GM19395 (cell line): ENCODE measurements at regions not wholly inside any gene's neighbourhood (a gene's known extent, or its start where the extent isn't known, plus 50 kb on each side); places are given as distances from the start of the nearest gene placed in this dataset.

Experiments used
- ATAC-seq: cut with Tn5 transposase; IDR thresholded peaks from one replicate; pipeline ENCODE4 v1.9.1; 2021; ENCODE audit warnings: mild to moderate bottlenecking, moderate library complexity; ENCODE audit not compliant: unreplicated experiment

- no peak for ATAC-seq
These were observed 446.0 kb downstream of the MTRR start for GRCh38 chr5:8314965-8315364.

- no peak for ATAC-seq
These were observed 447.8 kb downstream of the MTRR start for GRCh38 chr5:8316608-8317280.

- ATAC-seq = no peak
These were observed 448.4 kb downstream of the MTRR start for GRCh38 chr5:8317335-8317734.

GRCh38 chr5:8320244-8320643 lies 451.3 kb downstream of the MTRR start:
- ATAC-seq = no peak

- no peak for ATAC-seq
These were observed 452.3 kb downstream of the MTRR start for GRCh38 chr5:8321272-8321671.

- ATAC-seq = no peak
These were observed 453.5 kb downstream of the MTRR start for GRCh38 chr5:8322484-8322883.

- no peak for ATAC-seq
These were observed 458.1 kb downstream of the MTRR start for GRCh38 chr5:8327016-8327415.

- ATAC-seq = no peak
These were observed 460.8 kb downstream of the MTRR start for GRCh38 chr5:8329773-8330172.

- no peak for ATAC-seq
These were observed 463.9 kb downstream of the MTRR start for GRCh38 chr5:8332666-8333445.

- no peak for ATAC-seq
These were observed 464.5 kb downstream of the MTRR start for GRCh38 chr5:8333485-8333884.

GRCh38 chr5:8333977-8334376 lies 465.0 kb downstream of the MTRR start:
- ATAC-seq = no peak

GRCh38 chr5:8340261-8340660 lies 471.3 kb downstream of the MTRR start:
- ATAC-seq = no peak

GRCh38 chr5:8340739-8341344 lies 471.9 kb downstream of the MTRR start:
- ATAC-seq = no peak

GRCh38 chr5:8341406-8341805 lies 472.5 kb downstream of the MTRR start:
- ATAC-seq = no peak

GRCh38 chr5:8347984-8348383 lies 479.0 kb downstream of the MTRR start:
- ATAC-seq = no peak

- peak; percentile 92 for ATAC-seq
These were observed 480.9 kb downstream of the MTRR start for GRCh38 chr5:8349855-8350254.

- no peak for ATAC-seq
These were observed 481.8 kb downstream of the MTRR start for GRCh38 chr5:8350644-8351339.

GRCh38 chr5:8355981-8356380 lies 487.0 kb downstream of the MTRR start:
- ATAC-seq = no peak

- no peak for ATAC-seq
These were observed 491.1 kb downstream of the MTRR start for GRCh38 chr5:8360012-8360411.

- ATAC-seq = no peak
These were observed 493.5 kb downstream of the MTRR start for GRCh38 chr5:8362495-8362894.

- ATAC-seq = no peak
These were observed 494.2 kb downstream of the MTRR start for GRCh38 chr5:8363138-8363537.

GRCh38 chr5:8366266-8366665 lies 497.3 kb downstream of the MTRR start:
- no peak for ATAC-seq
